GM04504 (cell line): ENCODE measurements at regions not wholly inside any gene's neighbourhood (a gene's known extent, or its start where the extent isn't known, plus 50 kb on each side); places are given as distances from the start of the nearest gene placed in this dataset.

Experiments
- DNase-seq: peaks from one replicate; pipeline ENCODE4 v3.0.0-alpha.2; 2012; ENCODE audit warnings: low read depth

DNA sequence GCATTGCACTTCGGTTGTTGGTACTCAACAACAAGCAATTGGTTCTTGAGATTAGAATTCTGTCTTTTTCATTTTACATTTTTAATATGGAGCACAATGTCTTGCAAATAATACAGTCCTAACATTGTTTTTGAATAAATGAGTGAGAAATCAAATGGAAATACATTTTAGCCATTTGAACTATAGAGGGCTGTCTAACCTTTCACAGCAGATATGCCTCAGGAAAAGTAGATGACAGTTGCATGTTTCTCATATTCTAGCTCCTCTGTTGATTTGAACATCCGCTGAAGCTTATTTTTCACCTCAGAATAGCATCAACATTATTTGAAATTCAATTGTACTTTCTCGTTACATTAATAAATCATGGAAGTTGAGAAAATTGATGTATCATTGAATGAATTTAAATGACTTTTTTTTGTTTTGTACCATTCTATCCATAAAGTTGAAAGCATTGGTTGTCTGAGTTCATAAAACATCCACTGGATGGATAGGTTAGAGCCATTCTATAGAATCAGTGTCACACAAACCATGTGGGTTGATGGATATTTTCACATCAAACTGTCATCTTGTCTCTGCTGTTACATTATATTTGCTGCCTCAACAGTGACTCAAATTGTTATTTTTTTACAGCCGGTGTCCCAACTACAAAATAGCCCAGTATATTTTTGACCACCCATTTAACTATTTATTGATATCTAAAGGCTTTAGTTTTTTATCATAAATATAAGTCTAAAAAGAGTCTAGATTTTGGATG lies 928.3 kb downstream of the NSUN3 start:
- DNase-seq: no peak

DNA sequence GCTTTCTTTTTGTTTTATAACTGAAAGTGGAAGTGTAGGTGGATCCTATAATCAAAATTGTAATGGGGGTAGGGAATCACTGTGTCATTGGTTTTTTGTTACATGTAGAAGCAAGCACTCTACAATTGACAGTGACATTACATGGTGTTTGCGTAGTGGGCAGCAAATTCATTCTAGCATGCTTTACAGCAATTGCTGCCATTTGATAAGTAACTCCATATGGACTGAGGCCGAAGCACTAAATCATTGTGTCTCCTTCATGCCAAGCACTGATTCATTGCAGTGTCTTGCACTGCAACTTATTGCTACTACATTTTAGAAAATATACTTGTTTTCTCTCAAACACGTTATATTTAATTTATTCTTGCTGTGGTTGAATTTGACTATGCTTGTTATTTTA lies 933.9 kb downstream of the NSUN3 start:
- no peak for DNase-seq

DNA sequence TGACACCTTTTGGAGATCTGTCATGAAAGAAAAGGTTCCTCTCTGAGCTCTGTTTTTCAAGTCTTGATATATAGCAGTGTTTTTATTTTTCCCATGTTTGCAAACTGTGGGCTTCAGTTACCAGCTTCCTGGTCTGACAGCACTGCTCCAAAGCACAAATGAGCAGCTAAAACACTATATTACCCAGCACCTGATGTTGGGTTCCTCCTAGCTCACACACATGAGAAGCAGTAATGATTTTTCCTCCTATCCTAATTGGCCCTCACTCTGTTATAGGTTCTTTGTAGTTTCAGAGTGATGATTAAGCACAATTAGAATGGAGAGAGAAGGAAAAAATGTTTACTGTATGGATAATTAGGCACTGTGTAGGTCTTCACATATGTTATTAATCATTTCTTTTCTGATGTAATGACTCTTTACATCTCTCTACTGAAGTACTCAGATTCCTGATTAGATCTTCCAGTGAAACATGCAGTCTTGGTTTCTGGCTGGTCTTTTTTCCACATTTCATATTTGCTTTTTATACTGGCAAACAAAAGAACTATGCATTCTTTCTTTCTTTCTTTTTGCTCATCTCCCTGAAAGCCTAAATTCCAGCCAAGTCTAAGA lies 939.7 kb downstream of the NSUN3 start:
- DNase-seq: no peak

DNA sequence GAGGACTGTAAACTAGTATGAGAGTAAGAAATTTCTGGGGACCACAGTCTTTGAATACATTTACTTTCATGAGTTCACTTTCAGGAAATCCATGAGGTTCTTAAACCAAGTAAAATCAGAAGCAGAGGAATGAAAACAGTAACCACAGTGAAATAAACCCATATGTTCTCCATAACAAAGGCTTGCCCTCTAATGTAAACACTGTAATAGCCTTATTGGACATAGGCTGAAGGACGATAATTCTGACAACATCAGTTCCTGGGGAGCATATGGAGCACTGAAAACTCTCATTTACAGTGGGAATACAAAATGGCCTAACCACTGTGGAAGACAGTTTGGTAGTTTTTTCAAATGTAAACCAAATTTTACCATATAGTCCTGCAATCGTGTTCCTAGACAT lies 965.8 kb downstream of the NSUN3 start:
- DNase-seq: no peak

DNA sequence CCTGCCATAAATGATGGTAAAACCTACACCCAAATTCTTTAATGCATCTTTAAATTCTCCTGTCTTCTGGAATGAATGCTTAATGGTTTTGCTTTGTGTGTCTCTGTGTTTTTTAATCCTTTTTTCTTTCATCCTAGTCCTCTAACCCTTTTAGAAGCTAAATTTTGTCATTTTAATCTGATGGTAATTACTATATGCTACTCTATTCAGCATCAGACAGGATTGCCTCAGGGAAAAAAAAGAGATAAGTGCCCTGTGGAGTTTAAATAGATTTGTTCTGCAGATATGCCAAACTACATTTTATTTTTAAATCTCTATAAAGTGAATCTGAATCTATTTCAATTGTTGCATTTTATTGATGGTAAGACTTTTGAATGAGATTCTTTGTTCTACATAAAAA lies 966.8 kb downstream of the NSUN3 start:
- DNase-seq: no peak

DNA sequence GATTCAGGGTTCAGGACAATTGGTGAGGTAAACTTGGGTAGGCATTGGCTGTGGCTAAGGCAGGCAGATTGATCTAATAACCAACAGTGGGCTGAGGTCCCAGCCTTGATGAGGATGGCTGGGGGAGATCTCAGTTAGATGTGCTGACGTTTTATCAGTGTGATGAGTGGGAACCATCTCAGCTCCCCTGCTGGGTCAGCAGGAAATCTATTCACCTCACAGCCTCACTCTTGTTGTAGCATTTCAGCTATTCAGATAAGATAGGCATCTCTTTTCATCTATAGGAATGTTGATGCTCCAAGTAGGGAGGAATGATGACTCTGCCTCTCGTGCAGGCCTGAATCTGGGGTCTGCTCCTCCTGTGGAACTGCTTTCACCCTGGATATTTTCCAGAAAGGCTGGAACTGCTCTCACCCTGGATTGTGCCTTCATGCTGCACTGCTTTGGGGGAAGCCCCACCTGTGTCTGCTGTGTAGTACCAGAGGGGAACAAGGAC lies 973.7 kb downstream of the NSUN3 start:
- DNase-seq: no peak

DNA sequence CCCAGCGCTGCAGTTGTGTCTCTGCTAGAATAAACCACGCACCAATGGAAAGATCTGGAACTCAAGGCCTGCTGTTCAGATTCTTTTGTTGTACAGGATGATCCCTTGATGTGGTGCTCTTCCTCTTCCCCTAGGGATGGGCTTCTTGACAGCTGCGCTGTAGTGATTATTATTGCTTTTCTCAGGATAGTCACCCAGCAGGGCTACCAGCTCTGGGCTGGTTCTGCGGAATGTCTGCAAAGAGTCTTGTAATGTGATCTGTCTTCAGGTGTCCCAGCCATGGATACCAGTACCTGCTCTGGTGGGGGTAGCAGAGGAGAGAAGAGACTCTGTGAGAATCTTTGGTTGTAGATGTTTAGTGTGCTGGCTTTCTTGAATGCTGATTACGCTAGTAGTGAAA lies 974.2 kb downstream of the NSUN3 start:
- DNase-seq: no peak

DNA sequence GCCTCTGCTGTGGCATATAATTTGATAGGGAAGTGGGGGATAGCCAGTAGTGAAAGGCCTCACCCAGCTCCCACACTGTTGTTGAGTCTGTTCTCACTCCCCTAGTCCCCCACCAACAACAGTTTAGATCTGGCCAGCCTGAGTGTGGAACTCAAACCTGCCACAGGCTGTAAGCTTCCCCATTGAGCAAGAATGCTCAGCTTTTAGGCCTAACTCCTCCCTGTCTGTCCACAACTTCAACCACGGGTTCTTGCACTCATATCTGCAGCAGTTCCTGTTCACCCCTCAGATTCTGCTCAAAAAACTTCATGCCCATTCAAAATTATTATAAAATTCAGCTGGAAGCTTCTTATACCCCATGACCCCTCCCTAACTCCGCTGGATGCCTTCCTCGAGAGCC lies 975.1 kb downstream of the NSUN3 start:
- DNase-seq: no peak

DNA sequence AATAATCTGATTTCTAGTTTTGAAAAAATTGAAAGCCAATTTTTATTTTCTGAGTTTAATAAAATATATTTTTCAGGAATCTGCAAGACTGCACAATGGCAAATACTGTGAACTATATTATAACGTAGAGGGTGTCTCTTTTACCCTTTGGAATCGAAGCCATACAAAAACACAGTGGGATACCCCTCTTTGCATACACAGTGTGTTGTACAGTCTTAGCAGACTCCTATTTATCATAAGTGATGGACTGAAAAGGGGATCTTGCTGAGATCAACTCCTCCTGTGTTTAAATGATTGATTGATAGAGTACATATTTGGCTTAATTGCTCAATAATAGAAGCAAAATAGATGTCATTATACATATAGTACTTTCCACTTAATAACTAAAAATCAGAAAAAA lies 981.2 kb downstream of the NSUN3 start:
- DNase-seq: no peak

DNA sequence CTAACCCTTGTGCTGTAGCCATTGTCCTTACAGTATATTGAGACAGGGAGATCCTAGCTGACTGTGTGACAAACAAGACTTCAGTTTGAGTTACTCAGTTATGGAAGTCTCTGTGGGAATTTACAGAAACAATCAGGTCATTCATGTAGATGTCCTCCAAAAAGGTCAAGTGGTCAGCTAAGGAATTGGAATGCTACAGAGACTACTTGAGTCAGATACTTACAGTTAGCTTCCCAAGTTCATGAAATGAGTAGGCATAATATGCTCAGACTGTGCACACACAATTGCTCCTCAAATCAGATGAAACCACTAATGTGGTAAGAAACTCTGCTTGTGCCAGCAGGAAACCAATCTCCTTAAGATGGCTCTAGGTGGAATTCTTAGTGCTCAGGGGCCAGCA lies 985.7 kb downstream of the NSUN3 start:
- DNase-seq: no peak

DNA sequence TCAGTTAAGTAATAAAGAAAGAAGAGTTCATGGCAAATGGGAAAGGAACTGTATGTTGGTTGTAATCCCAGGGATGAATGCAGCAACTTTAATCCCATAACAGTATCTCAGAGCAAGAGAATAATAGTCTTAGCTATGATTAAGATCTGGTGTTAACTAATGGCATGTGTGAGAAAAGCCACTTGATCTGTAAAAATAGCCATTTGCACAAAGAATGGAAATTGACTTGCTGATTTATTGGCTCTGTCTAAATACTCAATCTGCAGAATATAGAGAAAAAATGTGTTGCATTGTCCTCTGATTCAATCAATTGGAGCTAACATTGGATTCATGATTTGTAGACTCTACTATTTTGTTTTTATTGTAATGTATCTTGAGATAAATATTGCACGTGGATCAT lies 987.0 kb downstream of the NSUN3 start:
- DNase-seq: no peak

DNA sequence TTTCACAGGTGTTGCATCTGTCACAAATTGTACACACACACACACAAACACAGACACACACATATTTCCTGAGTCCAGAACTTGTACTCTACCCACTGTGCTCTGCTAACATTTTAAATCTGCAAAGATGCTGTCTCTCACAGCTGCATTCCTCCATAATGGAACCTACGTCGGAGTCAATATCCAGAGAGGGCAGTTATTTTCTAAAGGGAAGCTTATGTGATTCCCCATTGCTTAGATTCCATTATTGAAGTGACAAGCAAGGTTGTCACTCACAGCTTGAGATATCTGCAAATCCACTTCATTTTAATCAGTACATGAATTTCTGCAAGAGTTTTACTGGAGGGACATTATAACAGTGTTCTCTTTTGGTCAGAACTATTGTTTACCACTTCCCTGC lies 992.4 kb downstream of the NSUN3 start:
- no peak for DNase-seq

DNA sequence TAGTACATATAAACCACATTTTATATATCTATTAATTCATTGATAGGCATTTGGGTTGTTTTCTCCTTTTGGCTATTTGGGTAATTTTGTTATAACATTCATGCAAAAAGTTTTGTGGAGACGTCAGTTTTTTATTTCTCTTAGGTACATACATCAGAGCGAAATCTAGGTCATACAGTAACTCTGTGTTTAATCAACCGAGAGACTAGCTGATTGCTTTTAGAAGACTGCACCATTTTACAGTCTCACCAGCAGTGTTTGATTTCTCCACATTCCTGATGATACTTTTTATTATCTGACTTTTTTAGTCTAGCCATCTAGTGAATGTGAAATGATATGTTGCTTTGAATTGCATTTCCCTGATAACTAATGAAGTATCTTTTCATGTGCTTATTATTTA lies 1019.3 kb downstream of the NSUN3 start:
- no peak for DNase-seq

DNA sequence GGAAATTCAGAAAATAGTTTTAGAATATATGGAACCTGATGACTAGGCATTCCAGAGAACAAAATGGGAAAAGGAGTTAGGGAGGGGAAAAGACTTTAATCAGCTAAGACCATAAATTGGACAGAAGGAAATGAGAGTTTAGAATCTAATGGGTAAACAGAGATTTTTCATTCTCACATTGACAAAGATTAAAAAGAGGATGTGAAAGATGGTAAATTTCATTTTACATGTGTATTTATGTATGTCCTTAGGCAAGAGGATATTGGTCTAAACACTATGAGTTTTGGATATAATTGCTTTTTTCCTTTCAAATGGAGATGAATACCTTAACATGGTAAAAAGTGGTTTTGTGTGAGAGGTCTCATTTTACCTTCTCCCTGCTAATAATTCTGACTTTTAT lies 1021.9 kb downstream of the NSUN3 start:
- no peak for DNase-seq

DNA sequence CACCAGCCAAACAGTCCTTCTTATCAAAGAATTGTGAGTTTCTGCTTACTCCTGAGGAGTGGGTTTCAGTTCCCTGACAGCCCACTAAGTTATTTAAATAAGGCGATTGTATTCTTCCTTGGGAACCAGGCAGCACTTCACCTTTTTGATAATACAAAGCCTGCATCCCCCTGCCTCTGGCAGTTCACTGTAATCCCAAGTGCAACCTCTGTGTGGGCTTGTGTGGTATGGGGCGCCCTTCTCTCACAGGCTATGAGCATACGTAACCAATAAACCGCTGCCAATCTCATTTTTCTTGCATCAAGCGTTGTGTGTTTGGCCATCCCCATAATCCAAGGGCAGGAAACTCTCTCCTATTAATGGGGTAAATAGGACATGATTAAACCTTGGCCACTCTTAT lies 1025.6 kb downstream of the NSUN3 start:
- no peak for DNase-seq

DNA sequence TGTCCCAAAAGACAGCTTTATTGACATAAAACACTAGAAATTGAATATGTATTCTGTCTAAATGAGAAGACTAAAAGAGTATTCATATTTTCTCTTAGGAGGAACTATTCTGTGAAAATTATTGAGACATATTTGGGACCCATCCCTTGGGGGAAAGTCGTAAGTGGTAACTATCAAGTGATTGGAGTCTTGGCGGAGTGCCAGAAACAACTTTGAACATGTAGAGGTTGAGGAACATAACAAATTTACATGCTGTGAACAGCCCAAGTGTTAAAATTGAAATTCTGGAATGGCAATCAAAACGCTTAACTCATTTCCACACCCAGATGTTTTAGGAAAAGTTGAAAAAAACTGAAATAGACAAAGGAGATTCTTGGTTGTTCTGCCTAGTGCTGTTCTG lies 1034.6 kb downstream of the NSUN3 start:
- no peak for DNase-seq

DNA sequence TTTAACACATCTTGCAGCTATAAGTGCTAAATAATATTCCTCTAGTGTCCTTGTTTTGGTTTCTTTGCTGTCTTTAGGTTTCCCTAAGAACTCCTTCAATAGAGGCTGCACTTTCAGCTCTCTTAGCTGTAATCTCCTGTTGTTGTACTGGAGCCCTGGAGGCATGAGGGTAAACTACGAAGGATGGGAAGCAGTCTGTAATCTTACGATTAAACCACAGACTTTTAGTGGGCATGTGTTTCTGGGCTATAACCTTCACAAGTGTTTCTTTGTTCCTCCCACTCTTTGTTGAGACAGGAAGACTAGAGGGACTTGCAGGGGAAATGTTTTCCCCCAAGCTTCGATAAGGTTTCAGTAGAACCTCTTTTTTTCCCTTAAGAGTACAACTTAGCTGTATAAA lies 1058.1 kb downstream of the NSUN3 start:
- no peak for DNase-seq

DNA sequence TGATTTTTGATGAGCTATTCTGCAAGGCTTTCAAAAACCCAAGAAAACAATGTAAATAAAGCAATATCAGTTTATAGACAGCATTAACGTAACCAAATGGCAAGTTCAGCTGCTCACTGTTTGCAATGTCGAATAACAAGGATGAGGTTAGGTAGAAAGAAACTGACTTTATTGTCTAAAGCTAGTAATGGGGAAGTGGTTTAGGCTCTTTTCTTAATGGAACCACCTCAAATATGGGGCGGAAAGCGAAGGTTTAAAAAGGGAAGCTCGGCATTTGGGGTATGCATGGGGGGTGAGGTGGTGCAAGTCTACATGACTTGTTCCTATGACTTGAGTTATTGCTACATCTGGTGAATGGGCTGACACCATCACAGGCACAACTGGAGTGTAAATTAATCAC lies 1060.2 kb downstream of the NSUN3 start:
- no peak for DNase-seq

DNA sequence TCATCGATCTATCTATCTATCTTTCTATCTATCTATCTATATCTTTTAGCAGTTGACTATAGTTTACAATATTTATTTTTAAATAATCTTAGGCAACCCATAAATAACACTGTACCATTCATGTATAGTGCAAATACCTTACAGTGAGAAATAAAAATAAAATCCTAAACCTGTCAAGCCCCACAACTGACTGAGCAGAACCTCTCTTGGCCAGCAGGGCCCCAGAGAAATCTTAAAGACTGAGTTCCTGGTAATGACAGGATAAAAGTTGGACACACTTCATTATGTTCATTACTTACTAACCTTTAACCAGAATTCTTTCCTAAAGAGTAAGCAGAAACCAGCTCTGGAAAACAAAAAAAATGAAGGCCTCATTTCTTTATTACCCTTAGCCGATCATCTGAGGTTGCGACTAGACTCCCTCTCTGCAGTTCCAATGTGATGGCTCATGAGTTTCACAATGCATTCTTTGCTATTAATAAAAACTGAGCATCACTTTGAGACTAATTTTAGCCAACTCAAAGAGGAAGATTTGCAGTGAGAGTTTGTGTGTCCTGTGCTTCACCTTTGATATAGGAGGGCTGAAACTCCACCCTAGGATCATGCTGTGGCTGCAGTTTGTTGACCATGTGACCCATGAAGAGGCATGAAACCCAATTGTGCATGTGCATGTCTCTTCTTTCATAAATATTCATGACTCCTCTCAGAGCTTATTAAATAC lies 1072.0 kb downstream of the NSUN3 start:
- no peak for DNase-seq

DNA sequence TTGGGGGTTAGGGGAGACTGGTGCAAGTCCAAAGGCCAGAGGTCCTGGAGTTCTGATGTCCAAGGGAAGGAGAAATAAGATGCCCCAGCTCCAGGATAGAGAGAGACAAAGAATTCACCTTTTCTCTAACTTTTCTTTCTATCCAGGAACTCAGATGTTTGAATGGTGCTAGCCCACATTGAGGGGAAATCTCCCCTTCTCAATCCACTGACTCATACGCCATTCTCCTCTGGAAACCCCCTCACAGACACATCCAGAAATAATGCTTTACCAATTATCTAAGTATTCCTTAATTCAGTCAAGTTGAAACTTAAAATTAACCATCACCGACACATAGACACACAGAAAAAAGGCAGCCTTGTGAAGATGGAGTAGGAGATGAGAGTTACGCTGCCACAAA lies 1085.2 kb downstream of the NSUN3 start:
- DNase-seq: no peak

DNA sequence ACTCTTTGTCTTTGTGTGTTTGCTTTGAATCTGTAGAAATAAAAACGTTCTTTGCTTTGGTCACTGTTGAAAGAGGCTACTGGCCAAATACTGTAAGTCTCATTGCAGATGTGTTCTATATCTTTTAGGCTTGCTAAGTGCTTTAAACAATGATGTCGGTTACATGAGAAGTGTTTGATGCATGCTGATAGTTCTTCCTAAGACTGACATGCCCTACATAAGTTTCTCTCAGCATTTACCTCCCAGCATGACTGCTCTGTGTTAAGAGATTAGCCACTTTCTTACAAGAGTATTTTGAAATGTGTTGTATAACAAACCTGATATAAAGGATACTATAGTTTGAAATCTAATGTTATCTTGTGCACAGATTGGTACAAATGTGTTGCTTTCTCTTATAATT lies 1088.7 kb downstream of the NSUN3 start:
- DNase-seq: no peak

DNA sequence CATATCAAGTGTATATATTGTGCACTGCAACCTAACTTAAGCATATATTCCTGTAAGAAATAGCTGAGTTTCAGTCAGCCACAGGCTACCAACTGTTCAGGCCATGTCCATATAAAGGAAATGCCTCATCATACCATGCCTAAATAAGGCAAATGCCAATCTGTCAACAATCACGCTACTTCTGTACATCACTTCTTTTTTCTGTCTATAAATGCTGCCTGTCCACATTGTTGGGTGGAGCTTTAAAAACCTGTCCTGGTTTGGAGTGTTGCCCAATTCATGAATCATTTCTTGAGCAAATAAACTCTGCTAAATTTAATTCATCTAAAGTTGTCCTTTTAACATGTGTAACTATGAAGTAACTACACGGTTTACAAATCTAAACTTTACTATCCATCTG lies 1091.9 kb downstream of the NSUN3 start:
- no peak for DNase-seq

DNA sequence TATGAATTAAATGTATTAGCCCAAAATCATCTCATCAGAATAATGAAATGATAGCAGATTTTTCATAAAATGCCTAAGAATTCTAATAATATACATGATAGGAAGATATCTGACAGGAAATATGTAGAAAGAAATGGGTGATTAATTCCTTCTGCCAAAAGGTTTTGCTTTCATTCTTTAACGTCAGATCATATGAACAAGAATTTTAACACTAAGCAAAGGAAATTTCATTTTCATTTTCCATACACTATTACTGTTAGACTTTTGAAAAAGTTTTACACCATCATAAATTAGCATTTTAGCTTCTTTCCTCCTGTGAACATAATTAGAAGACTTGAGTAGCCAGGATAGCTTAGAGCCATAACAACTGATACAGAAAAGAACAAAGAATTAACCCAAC lies 1099.9 kb downstream of the NSUN3 start:
- no peak for DNase-seq
